Activated T-cell treated with anti-CD3 and anti-CD28 coated beads, Interleukin-2, amount 50 U/mL, for 48 hours (primary cell): ENCODE measurements at regions not wholly inside any gene's neighbourhood (a gene's known extent, or its start where the extent isn't known, plus 50 kb on each side); places are given as distances from the start of the nearest gene placed in this dataset.
A peak's percentile ranks its signal among the peaks of the same experiment; 100 is the strongest.
"Not testable (repeated sequence)": the region's sequence is repeated elsewhere in the genome, so short reads cannot be mapped to it uniquely, and the experiment has no call there.

ENCODE experiments used
- DNase-seq, 2 experiments: peaks; one replicate each; pipeline ENCODE4 v3.0.0-alpha.2; 2020

DNA sequence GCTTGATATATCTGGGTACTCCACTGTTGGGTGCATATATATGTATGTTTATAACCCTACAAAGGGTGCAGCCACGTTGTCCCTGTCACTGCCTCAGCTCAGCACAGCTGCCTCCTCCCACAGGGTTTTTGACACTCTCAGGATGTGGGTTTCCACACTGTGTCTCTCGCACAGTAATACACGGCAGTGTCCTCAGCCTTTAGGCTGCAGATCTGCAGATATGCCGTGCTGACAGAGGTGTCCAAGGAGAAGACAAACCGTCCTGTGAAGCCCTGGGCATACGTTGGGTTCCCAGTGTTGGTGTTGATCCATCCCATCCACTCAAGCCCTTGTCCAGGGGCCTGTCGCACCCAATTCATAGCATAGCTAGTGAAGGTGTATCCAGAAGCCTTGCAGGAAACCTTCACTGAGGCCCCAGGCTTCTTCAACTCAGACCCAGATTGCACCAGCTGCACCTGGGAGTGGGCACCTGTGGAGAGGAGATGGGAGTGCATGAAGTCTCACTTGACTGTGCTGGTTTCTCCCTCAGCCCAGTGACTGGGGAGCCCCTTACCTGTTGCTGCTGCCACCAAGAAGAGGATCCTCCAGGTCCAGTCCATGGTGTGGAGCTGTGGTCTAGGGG is 498.7 kb downstream of the TMEM121 start:
- peak; percentile 62 to 65 for DNase-seq

- DNase-seq, result no peak
Measured at GRCh38 chr14:106026026-106026425, 499.6 kb downstream of the TMEM121 start.

GRCh38 chr14:106027759-106028158 is 501.4 kb downstream of the TMEM121 start:
- DNase-seq, result not testable (repeated sequence)

- no peak for DNase-seq
Measured at GRCh38 chr14:106029959-106030358, 503.6 kb downstream of the TMEM121 start.

- no peak for DNase-seq
Measured at GRCh38 chr14:106037380-106037779, 511.0 kb downstream of the TMEM121 start.

DNA sequence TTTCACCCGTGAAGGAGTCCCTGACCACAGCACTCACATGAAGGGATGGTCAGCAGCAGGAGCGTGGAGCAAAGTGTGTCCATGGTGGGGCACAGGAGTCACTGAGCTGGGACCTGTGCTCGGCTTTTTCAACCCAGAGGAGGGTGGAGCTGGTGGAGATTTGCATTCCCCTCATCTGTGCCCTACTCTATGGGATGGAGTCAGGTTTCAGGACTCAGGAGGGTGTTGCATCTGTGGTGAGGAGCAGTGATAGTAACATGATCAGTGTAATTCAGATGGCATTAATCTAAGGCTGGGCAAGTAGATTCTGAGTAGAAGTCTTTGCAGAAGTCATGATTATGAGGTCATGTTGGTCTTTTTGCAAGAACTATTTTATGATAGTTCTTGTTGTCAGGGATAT is 511.9 kb downstream of the TMEM121 start:
- DNase-seq, result no peak

- DNase-seq, result peak; percentile 87
Measured at GRCh38 chr14:106039400-106039799, 513.0 kb downstream of the TMEM121 start.

GRCh38 chr14:106044515-106044914 is 518.1 kb downstream of the TMEM121 start:
- DNase-seq, result no peak

GRCh38 chr14:106044949-106045596 is 518.7 kb downstream of the TMEM121 start:
- DNase-seq, result peak; percentile 92 to 95

GRCh38 chr14:106051796-106052195 is 525.4 kb downstream of the TMEM121 start:
- no peak for DNase-seq

DNA sequence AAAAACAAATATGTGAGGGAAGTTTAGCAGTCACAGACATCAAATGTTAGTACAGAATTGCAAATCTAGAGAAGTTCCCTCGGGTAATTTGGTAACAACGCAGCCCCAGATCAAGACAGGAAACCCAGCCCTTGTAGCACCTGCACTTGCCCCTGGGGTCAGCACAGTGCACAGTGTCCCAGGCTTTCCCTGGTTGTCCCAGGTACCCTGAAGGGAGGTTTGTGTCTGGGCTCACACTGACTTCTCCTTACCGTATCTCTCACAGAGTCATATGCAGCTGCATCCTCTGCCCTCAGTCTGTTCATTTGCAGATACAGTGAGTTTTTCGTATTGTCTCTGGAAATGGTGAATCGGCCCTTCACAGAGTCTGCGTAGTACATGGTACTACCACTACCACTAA is 528.9 kb downstream of the TMEM121 start:
- no peak for DNase-seq

DNA sequence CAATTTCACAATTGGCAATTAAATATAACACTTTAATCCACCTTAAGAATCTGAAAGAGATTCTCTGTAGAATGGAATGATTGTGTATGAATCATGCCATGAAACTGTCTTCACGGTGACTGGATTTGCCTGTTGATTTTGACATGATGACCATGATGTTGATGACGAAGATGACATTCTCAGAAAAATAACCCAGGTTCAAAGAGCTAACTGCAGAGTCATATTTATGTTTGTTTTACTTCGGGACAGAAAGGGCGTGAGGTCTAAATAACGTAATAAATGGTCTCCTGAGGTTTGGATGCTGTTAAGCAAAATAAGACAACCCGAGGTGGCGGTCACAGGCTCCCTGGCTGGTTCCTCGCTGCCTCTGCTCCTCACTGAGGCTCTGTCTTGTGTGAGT is 532.0 kb downstream of the TMEM121 start:
- DNase-seq, result no peak

GRCh38 chr14:106060276-106060975 is 534.0 kb downstream of the TMEM121 start:
- DNase-seq, result no peak

GRCh38 chr14:106061877-106062500 is 535.6 kb downstream of the TMEM121 start:
- peak; percentile 84 to 87 for DNase-seq

GRCh38 chr14:106062502-106063272 is 536.3 kb downstream of the TMEM121 start:
- no peak for DNase-seq

DNA sequence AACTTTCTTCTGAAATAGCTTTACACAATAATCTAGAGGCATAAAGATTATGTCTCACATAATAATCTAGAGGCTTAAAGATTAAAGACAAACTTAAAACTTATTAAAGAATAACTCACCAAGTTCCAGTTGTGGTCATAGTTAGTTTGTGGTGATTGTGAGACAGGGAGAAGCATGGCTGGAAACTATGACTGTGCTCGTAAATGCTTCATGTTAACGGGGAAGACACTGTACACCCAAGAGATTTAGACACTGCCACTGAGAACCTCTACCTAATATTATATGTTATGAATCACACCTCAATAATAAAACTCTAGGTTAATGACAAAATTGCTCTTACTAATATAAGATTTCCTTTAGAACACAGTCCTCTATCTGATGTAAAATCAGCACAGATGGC is 541.6 kb downstream of the TMEM121 start:
- DNase-seq, result no peak

GRCh38 chr14:106069804-106070625 is 543.6 kb downstream of the TMEM121 start:
- DNase-seq, result no peak

- no peak for DNase-seq
Measured at GRCh38 chr14:106080922-106081321, 554.5 kb downstream of the TMEM121 start.

- not testable (repeated sequence) for DNase-seq
Measured at GRCh38 chr14:106081721-106082120, 555.3 kb downstream of the TMEM121 start.

DNA sequence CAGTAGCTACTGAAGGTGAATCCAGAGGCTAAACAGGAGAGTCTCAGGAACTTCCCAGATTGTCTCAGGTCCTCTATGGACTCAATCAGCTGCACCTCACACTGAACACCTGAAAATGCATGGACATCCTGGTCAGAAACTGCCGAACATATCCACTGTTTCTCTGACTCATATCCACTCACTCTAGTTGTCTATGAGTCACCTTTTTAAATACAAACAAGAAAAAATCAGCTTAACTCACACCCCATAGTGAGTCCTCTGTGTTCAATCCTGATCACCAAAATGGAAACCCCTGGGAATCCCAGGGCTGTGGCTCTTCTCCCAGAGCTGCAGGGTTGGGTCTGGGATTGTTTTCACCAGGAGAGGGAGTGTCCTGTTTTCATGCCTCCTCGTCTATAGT is 556.7 kb downstream of the TMEM121 start:
- DNase-seq, result no peak

- no peak for DNase-seq
Measured at GRCh38 chr14:106087837-106088236, 561.5 kb downstream of the TMEM121 start.

GRCh38 chr14:106088860-106089259 is 562.5 kb downstream of the TMEM121 start:
- DNase-seq, result not testable (repeated sequence)
